ENCODE measurements at regions not wholly inside any gene's neighbourhood (a gene's known extent, or its start where the extent isn't known, plus 50 kb on each side); places are given as distances from the start of the nearest gene placed in this dataset.

- H2BK120ac ChIP-seq (ENCODE audit: low read depth, low read length, poor library complexity, severe bottlenecking): no peak overlapping the region
- H3T11ph ChIP-seq (ENCODE audit: low read length): no peak overlapping the region
- H3K4ac ChIP-seq (ENCODE audit: low read depth, low read length): no peak overlapping the region
- no peaks in the 10 kb centered on the region for H3K79me1 ChIP-seq (ENCODE audit: insufficient read depth, low read depth, low read length, poor library complexity, severe bottlenecking)
- no peak overlapping the region for H3K4me3 Mint-ChIP-seq
- H3K14ac ChIP-seq (ENCODE audit: insufficient read depth, low read length): no peak overlapping the region
- peaks cover 0 to 2% (median 0%) of the 10 kb centered on the region in 3 experiments; a peak in 2 of 7 replicates for H3K36me3 Mint-ChIP-seq (ENCODE audit: insufficient read depth in 1 of 3, low read depth in 3 of 3)
- H4K91ac ChIP-seq (ENCODE audit: insufficient read length, low read depth, low read length): no peak overlapping the region
- H2AK5ac ChIP-seq (ENCODE audit: insufficient read length, low read length): no peak overlapping the region
- no peaks in the 10 kb centered on the region for H3K27me3 ChIP-seq (ENCODE audit: insufficient read depth, low read length)
- H4K20me1 ChIP-seq (ENCODE audit: control insufficient read depth, insufficient read depth, insufficient read length): no peaks in the 10 kb centered on the region
- no peak overlapping the region for H3K56ac ChIP-seq (ENCODE audit: insufficient read length, low read depth, low read length)
- no peaks in the 10 kb centered on the region for H3K4me1 ChIP-seq (ENCODE audit: insufficient read depth, low read length)
- no peak overlapping the region for H2BK20ac ChIP-seq (ENCODE audit: low read depth, low read length, poor library complexity, severe bottlenecking)
- no peak overlapping the region for H4K5ac ChIP-seq (ENCODE audit: insufficient read length, low read depth, low read length)
- H2BK5ac ChIP-seq (ENCODE audit: insufficient read length, low read length): no peak overlapping the region
- peaks cover 3 to 8% of the 10 kb centered on the region in 2 experiments; a peak in 4 of 5 replicates for H3K9me3 Mint-ChIP-seq
- H3K27ac Mint-ChIP-seq: no peak overlapping the region
- no CpG with 5 or more reads among the region's 2 CpGs for WGBS (ENCODE audit: extremely low coverage, insufficient read length, low lambda C conversion rate)
- no peaks in the 10 kb centered on the region for H3K79me2 ChIP-seq (ENCODE audit: insufficient read depth, low read length)
- no peak for DNase-seq
- H2AFZ ChIP-seq (ENCODE audit: low read length): no peak overlapping the region
- H3K4me1 Mint-ChIP-seq: peaks cover 15 to 19% of the 10 kb centered on the region in 2 experiments
- H2BK12ac ChIP-seq (ENCODE audit: insufficient read length, low read depth, low read length): no peak overlapping the region
- H3K4me2 ChIP-seq (ENCODE audit: insufficient read depth, insufficient read length, low read length): no peak overlapping the region
- no peak overlapping the region for H4K8ac ChIP-seq (replicated peaks; ENCODE audit: insufficient read length, low read depth, low read length)
- H3K9me3 ChIP-seq (ENCODE audit: control insufficient read depth, low read depth, low read length): no peaks in the 10 kb centered on the region
- H3K18ac ChIP-seq (ENCODE audit: insufficient read length, low read depth, low read length): no peak overlapping the region
- TF ChIP-seq CTCF (conservative IDR thresholded peaks at IDR 0.05): no peak
- no peak overlapping the region for H2BK15ac ChIP-seq (ENCODE audit: low read depth, low read length)
- H3K9ac ChIP-seq (ENCODE audit: extremely low read depth, insufficient read length, low read length): no peak overlapping the region
- H3K23me2 ChIP-seq (ENCODE audit: insufficient read length, low read depth, low read length, poor library complexity, severe bottlenecking): no peaks in the 10 kb centered on the region
- H3K27me3 Mint-ChIP-seq (ENCODE audit: low read depth): peaks cover 1% of the 10 kb centered on the region
- no peak overlapping the region for H3K23ac ChIP-seq (ENCODE audit: insufficient read length, low read depth, low read length)
- H3K27ac ChIP-seq (ENCODE audit: insufficient read length, low read depth, low read length): no peak overlapping the region
These were observed 211.7 kb downstream of the ANKRD60 start for GRCh38 chr20:58016779-58017178.
